ENCODE measurements at regions not wholly inside any gene's neighbourhood (a gene's known extent, or its start where the extent isn't known, plus 50 kb on each side); places are given as distances from the start of the nearest gene placed in this dataset.

- H3K4me1 ChIP-seq, result no peaks in the 10 kb centered on the region
- DNase-seq (ENCODE audit: low spot score), result no peak
Observed at GRCh38 chr12:22990501-22990900, 365.5 kb downstream of the ETNK1 start.

GRCh38 chr12:22991250-22991844, 366.4 kb downstream of the ETNK1 start:
- no peaks in the 10 kb centered on the region for H3K9me3 ChIP-seq
- no peak overlapping the region for H3K4me3 ChIP-seq
- H3K36me3 ChIP-seq, result no peaks in the 10 kb centered on the region
- DNase-seq (ENCODE audit: low spot score), result no peak
- H3K27ac ChIP-seq, result no peak overlapping the region
- no peaks in the 10 kb centered on the region for H3K4me1 ChIP-seq
- TF ChIP-seq CTCF (IDR thresholded peaks at IDR 0.05), result no peak
- H3K27me3 ChIP-seq, result no peaks in the 10 kb centered on the region

More at GRCh38 chr12:22990501-22990900, 365.5 kb downstream of the ETNK1 start:
- Histone ChIP-seq H3K27ac (no peak overlapping the region), H3K9me3 (no peaks in the 10 kb centered on the region), H3K27me3 (no peaks in the 10 kb centered on the region), H3K36me3 (no peaks in the 10 kb centered on the region), H3K4me3 (no peak overlapping the region)
- no peak for TF ChIP-seq CTCF (IDR thresholded peaks at IDR 0.05)

GRCh38 chr12:22993609-22994315, 368.8 kb downstream of the ETNK1 start:
- Histone ChIP-seq H3K4me3 (no peak overlapping the region), H3K9me3 (peaks cover 4 to 7% of the 10 kb centered on the region in 2 donors), H3K27me3 (no peaks in the 10 kb centered on the region), H3K27ac (no peak overlapping the region), H3K4me1 (no peaks in the 10 kb centered on the region), H3K36me3 (no peaks in the 10 kb centered on the region)
- TF ChIP-seq CTCF (IDR thresholded peaks at IDR 0.05), result no peak
- DNase-seq (ENCODE audit: low spot score), result no peak

- H3K4me1 ChIP-seq, result no peaks in the 10 kb centered on the region
- peaks cover 6 to 12% of the 10 kb centered on the region in 2 donors for H3K9me3 ChIP-seq
- no peak for TF ChIP-seq CTCF (IDR thresholded peaks at IDR 0.05)
- H3K27ac ChIP-seq, result no peak overlapping the region
- H3K36me3 ChIP-seq, result no peaks in the 10 kb centered on the region
- H3K4me3 ChIP-seq, result no peak overlapping the region
- no peak for DNase-seq (ENCODE audit: low spot score)
- H3K27me3 ChIP-seq, result no peaks in the 10 kb centered on the region
Observed at GRCh38 chr12:22994316-22994675, 369.3 kb downstream of the ETNK1 start.

- no peaks in the 10 kb centered on the region for H3K4me1 ChIP-seq
- no peak for DNase-seq (ENCODE audit: low spot score)
Observed at GRCh38 chr12:23001487-23001886, 376.5 kb downstream of the ETNK1 start.

More at GRCh38 chr12:23001487-23001886, 376.5 kb downstream of the ETNK1 start:
- Histone ChIP-seq H3K4me3 (no peak overlapping the region), H3K36me3 (no peaks in the 10 kb centered on the region), H3K27ac (no peak overlapping the region), H3K9me3 (peaks cover 6 to 18% of the 10 kb centered on the region in 2 donors), H3K27me3 (no peaks in the 10 kb centered on the region)
- no peak for TF ChIP-seq CTCF (IDR thresholded peaks at IDR 0.05)

Data from right atrium auricular region (tissue), 2 donors.